Islet precursor cell (in vitro differentiated cells): ENCODE measurements at regions not wholly inside any gene's neighbourhood (a gene's known extent, or its start where the extent isn't known, plus 50 kb on each side); places are given as distances from the start of the nearest gene placed in this dataset.

Experiments used
- DNase-seq: peaks from one replicate; pipeline ENCODE4 v3.0.0-alpha.2; 2018

DNA sequence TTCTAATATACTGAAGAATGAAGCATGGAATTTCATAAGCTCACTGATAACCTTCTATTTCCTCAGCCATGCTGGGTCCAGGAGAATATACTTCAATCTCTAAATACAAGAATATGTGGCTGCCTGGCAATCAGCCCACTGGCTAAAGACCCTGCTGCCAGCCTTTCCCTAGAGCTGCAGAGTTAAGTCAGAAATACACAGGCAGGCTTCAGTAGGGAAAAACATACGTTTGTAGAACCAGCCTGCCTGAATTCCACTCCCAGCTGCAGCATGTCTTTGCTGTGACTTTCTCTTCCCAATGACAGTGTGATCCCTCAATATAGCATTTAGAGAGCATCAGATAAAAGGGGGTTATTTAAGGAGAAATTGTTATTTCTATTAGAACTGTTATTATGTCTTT is 289.1 kb downstream of the PCDH19 start:
- no peak for DNase-seq

DNA sequence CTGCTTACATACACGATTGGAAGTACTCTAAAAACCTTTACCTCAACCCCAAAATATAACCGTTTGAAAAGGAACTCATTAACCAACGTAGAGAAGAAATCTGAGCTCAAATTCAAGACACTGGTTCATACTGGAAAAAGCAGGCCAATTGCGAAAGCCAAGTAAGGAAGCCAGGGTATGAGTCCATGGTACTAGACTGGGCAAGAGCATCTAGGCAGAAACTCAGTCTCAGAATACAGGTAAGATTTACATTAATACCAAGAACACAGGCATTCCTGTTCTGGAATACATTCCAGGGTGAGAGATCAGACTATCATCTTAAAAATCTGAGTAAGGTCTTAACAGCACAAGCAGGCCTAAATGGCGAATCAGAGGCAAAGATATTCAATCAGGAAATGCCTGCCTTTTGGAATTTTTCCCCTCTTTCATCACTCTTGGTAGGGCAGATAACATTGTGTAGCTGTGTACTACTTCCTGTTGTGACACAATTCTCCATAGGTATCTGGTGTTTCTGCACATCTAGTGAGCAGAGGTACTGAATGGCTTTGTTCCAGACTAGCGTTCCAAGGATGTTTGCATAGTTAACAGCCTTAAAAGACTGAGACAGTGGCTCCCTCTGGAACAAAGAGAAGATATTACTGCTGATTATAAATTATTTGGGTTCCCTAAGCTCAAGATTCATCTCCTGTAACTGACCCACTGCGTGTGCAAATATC is 311.3 kb downstream of the PCDH19 start:
- DNase-seq, result peak; percentile 58

DNA sequence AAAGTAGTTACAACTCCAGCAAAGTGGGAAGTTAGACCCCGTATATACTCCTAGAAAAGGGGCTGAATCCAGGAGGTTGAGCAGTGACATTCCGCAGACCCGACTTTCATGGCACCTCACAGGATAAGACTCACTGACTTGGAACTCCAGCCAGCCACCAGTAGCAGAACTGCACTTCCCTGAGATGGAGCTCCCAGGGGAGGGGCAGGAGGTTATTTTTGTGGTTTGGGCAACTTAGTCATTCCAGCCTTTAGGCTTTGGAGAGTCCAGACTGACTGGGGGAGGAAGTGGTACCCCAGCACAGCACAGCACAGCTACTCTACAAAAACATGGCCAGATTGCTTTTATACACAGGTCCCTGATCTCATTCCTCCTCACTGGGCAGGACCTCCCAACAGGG is 319.1 kb downstream of the PCDH19 start:
- peak; percentile 85 for DNase-seq

DNA sequence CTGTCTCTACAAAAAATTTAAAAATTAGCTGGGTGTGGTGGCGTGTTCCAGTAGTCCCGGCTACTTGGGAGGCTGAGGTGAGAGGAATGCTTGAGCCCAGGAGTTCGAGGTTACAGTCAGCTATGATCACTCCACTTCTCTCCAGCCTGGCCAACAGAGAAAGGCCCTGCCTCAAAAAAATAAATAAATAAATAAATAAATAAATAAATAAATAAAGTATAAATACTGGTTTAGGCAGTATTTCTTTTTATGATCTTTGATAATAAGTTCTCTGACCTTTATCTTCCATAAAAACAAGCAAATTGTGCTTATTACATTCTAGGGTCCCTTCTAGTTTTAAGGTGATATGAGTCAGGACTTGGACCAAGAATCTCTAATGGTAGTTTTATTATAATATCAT is 320.3 kb downstream of the PCDH19 start:
- no peak for DNase-seq

DNA sequence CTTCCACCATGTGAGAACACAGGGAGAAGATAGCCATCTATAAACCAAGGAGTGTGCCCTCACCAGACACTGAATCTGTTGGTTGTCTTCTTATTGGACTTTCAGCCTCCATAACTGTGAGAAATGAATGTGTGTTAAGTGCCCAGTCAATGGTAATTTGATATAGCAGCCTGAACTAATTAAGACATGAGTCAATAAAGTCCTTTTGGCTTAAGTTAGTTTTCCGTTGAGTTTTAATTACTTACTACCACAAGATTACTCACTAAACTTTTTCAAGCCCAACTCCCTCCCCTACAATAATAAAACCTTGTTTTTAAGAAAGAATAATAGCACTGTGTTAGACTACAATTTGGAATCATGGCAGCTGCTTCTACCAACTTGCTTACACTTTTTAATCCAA is 324.2 kb downstream of the PCDH19 start:
- DNase-seq, result no peak

DNA sequence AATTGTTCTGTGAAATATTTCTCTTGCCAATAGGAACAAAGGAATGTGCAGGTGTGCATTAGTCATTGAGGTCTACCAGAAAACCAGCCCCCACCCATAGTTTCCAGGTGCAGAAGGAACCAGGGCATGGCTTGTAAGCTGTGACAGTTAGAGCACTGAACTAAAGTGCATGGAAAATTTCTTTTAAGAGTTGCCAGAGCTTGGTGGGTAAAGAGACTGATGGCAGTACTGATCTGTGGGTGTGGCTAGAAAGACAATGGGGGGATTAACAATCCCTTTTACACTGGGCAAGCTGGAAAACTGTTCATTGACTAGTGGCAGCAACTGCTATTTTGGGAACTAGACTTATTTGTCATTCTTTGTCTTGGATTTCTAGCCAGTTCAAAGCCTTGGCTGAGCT is 326.9 kb downstream of the PCDH19 start:
- peak; percentile 58 for DNase-seq

DNA sequence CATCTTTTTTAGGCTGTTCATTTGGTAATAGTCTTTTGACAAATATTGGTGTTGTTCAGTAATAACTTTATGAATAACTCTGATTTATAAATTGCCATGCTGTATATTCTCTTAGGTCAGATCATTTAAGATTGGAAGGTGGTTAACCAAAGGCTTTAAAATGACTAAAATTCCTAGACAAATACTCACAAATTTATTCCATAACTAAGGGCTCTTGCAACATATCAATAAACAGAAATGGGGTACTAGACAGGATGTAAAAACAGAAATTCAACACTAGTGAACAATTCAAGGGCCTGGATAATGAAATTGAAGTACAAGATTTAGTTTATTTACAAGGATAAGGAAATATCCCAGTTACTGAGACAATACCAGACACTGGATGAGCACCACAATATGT is 328.6 kb downstream of the PCDH19 start:
- DNase-seq, result no peak

DNA sequence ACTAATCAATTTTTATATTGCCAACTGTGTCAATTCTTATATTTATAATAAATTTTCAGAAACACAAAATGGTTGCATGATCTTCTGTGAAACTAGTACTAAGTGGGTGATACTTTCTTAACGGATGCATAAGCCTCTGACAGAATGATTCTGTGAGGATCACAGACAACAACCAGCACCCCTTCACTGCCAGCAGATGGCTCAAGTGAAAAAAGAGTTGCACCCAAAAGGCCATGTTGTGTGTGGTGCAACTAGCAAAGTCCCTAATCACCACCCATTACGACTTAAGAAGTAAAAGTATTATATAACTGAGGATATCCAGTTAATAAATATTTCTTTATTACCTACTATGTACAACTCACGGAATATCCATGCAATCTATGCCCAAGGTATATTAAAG is 334.0 kb downstream of the PCDH19 start:
- DNase-seq, result no peak

DNA sequence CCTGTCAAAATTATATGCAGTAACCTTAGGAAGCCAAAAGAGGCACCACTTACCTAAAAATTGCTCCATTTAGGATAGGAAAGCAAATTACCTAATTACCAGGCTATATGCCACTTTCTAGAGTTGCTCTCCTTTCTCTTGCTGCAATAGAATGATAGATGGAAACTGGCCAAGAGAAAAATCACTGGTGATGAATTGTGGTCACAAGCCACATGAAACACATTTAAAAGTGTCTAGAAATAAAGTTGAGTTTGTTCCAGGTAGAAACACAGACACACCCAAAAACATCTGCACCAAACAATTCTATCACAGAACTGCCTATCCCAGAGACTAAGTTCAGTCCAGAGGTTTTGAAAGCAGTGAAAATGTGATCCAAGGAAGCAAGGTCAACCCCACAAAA is 337.7 kb downstream of the PCDH19 start:
- DNase-seq, result no peak

DNA sequence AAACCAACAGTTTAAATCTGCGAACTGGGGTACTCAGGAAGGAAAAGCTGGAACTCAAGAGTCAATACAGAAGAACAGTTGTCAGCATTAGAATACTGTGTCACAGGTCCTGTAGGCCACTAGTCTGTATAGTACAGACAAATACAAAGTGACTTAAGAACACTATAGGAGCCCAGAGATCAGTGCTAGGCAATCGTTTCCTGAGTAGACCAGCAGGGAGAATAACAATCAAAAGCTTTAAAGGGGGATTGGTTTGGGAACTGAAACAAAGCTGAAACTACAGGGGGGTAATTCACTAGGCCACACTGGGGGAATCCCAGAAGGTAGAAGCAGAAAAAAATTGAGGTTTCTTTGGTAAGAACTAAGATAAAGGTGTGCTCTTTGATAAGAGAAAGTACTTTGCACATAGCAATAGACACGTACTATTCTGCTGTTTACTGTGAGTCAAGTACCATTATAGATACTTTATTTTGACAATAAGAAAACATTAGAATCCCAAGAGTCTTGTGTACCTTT is 339.7 kb downstream of the PCDH19 start:
- no peak for DNase-seq

DNA sequence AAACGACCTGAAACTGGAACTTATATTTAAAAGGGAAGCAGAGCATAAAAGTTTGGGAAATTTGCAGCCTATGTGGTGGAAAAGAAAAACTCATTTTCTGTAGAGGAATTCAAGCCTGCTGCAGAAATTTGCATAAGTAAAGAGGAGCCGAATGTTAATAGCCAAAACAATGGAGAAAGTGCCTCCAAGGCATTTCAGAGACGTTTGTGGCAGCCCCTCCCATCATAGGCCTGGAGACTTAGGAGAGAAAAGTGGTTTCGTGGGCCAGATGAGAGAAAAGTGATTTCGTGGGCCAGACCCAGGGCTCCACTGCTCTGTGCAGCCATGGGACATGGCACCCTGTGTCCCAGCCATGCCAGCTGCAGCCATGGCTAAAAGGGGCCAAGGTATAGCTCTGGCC is 361.9 kb downstream of the PCDH19 start:
- DNase-seq, result peak; percentile 36
